Psoas muscle (tissue), 7 donors: ENCODE measurements at regions not wholly inside any gene's neighbourhood (a gene's known extent, or its start where the extent isn't known, plus 50 kb on each side); places are given as distances from the start of the nearest gene placed in this dataset.

ENCODE experiments used
- ATAC-seq, 4 donors: fragments of 200-7000 bp; cut with Tn5 transposase; one replicate each; pipeline ENCODE4 v1.9.1; 2020; ENCODE audit warnings: moderate library complexity in 3 of 4, mild to moderate bottlenecking in 2 of 4
- DNase-seq, 2 donors: peaks; one replicate each; pipeline ENCODE4 v3.0.0-alpha.2; 2020
- H3K27ac ChIP-seq: fragments of 200-600 bp; one replicate; pipeline ENCODE4 v1.8.0; 2022
- H3K27me3 ChIP-seq, 3 donors: fragments of 200-600 bp in 1 of 3; one replicate each; pipeline versions ENCODE4 v1.6.1 to v1.8.0; 2013 to 2022; ENCODE audit warnings: low read length in 2 of 3, mild to moderate bottlenecking in 2 of 3, moderate library complexity in 1 of 3; ENCODE audit not compliant: insufficient read depth in 3 of 3
- H3K36me3 ChIP-seq, 2 donors: fragments of 200-600 bp in 1 of 2; one replicate each; pipeline versions ENCODE4 v1.6.1 to v1.8.0; 2013 to 2022; ENCODE audit warnings: low read depth in 1 of 2, mild to moderate bottlenecking in 1 of 2, moderate library complexity in 1 of 2; ENCODE audit not compliant: insufficient read depth in 1 of 2
- H3K4me1 ChIP-seq: fragments of 200-600 bp; one replicate; pipeline ENCODE4 v1.8.0; 2022
- H3K4me3 ChIP-seq: fragments of 200-600 bp; one replicate; pipeline ENCODE4 v1.8.0; 2022; ENCODE audit warnings: mild to moderate bottlenecking
- H3K9me3 ChIP-seq: fragments of 200-600 bp; one replicate; pipeline ENCODE4 v1.8.0; 2022
- CTCF ChIP-seq: fragments of 200-600 bp; IDR thresholded peaks from one replicate; pipeline ENCODE4 v1.8.0; 2022; ENCODE audit warnings: antibody characterized with exemption
- WGBS, 3 donors: extraction: QIAGEN DNeasy Blood & Tissue Kit; methylation state at CpG; one replicate each; pipeline versions ENCODE4 v1.1.6 to v1.1.7; 2013; 5-methylcytosine and 5-hydroxymethylcytosine counted together
- intact Hi-C, 2 donors: fragments of 100-400 bp; cut with DNase I; formaldehyde crosslinking; loops; one replicate each; pipeline versions ENCODE4 v1.11.0 to v1.14.2; 2022
- donor health status: healthy with polysubstance abuse.
- donor health status: DM: no; HTN: no; CAD: no; lungs with moderate emphysema.
- donor health status: Bipolar disorder and iron deficiency.
- donor health status: healthy.
- donor health status: DM: yes; HTN: yes; CAD: no.
- donor health status: DM: no; HTN: no; CAD: no.
- donor health status: DM: yes; HTN: yes; CAD: no.

- Histone ChIP-seq H3K4me1 (no peaks in the 10 kb centered on the region), H3K36me3 (no peaks in the 10 kb centered on the region), H3K9me3 (no peaks in the 10 kb centered on the region), H3K27ac (no peak overlapping the region), H3K4me3 (no peak overlapping the region), H3K27me3 (no peaks in the 10 kb centered on the region)
- ATAC-seq = no peak
- DNase-seq = no peak
- intact Hi-C loops = no loop called here
- 64 to 69% (median 67%) methylated on average over 9 of the region's 9 CpGs for WGBS, 3 donors
- no peak for TF ChIP-seq CTCF
Measured at GRCh38 chr1:193457676-193458075, 271.3 kb upstream of the B3GALT2 start.

- ATAC-seq = no peak
- no peaks in the 10 kb centered on the region for H3K4me1 ChIP-seq
- TF ChIP-seq CTCF = no peak
- H3K9me3 ChIP-seq = no peaks in the 10 kb centered on the region
- H3K27ac ChIP-seq = no peak overlapping the region
- no peaks in the 10 kb centered on the region for H3K36me3 ChIP-seq
- 72 to 77% (median 72%) methylated on average over 2 of the region's 2 CpGs for WGBS, 3 donors
- intact Hi-C loops = no loop called here
- H3K4me3 ChIP-seq = no peak overlapping the region
- no peaks in the 10 kb centered on the region for H3K27me3 ChIP-seq
- no peak for DNase-seq
Measured at GRCh38 chr1:193456811-193457280, 270.4 kb upstream of the B3GALT2 start.

GRCh38 chr1:193451606-193452005, 265.2 kb upstream of the B3GALT2 start:
- no peaks in the 10 kb centered on the region for H3K27me3 ChIP-seq
- no peaks in the 10 kb centered on the region for H3K36me3 ChIP-seq
- H3K9me3 ChIP-seq = no peaks in the 10 kb centered on the region
- DNase-seq (no peak), ATAC-seq (no peak)
- no peak overlapping the region for H3K27ac ChIP-seq
- H3K4me1 ChIP-seq = no peaks in the 10 kb centered on the region
- TF ChIP-seq CTCF = no peak
- WGBS, 3 donors = 93 to 98% (median 97%) methylated on average over 1 of the region's 1 CpG
- H3K4me3 ChIP-seq = no peak overlapping the region
- intact Hi-C loops = no loop called here

- no peak overlapping the region for H3K27ac ChIP-seq
- no peak for TF ChIP-seq CTCF
- no peak overlapping the region for H3K4me3 ChIP-seq
- intact Hi-C loops = no loop called here
- H3K4me1 ChIP-seq = no peaks in the 10 kb centered on the region
- DNase-seq (no peak), ATAC-seq (no peak)
- H3K9me3 ChIP-seq = no peaks in the 10 kb centered on the region
- H3K27me3 ChIP-seq = no peaks in the 10 kb centered on the region
- 75 to 83% (median 79%) methylated on average over 1 of the region's 1 CpG for WGBS, 3 donors
- no peaks in the 10 kb centered on the region for H3K36me3 ChIP-seq
Measured at GRCh38 chr1:193451001-193451400, 264.6 kb upstream of the B3GALT2 start.

- no peaks in the 10 kb centered on the region for H3K36me3 ChIP-seq
- TF ChIP-seq CTCF = no peak
- no peak overlapping the region for H3K27ac ChIP-seq
- intact Hi-C loops = no loop called here
- H3K4me3 ChIP-seq = no peak overlapping the region
- no peaks in the 10 kb centered on the region for H3K9me3 ChIP-seq
- H3K4me1 ChIP-seq = no peaks in the 10 kb centered on the region
- WGBS, 3 donors = 54 to 61% (median 61%) methylated on average over 5 of the region's 5 CpGs
- no peak for ATAC-seq
- DNase-seq = no peak
- no peaks in the 10 kb centered on the region for H3K27me3 ChIP-seq
Measured at GRCh38 chr1:193448682-193449461, 262.5 kb upstream of the B3GALT2 start.
